GM12878 (cell line): ENCODE measurements at regions not wholly inside any gene's neighbourhood (a gene's known extent, or its start where the extent isn't known, plus 50 kb on each side); places are given as distances from the start of the nearest gene placed in this dataset.

Source experiments
- ATAC-seq: fragments of 200-7000 bp; cut with Tn5 transposase; 3 replicates; pipeline ENCODE4 v1.9.1; 2020; ENCODE audit warnings: mild to moderate bottlenecking, moderate library complexity
- BruUV-seq: library from RNA; stranded (reverse); fragments of 400-500 nt; replicated peaks from 2 replicates; lab custom pipeline; 2021; lab: Mats Ljungman, UMichigan
- CTCF ChIA-PET: fragments of 300-600 bp; sonication (Branson Sonifier 250); formaldehyde crosslinking; extraction: SDS; loops from one replicate; lab custom pipeline; 2021; ENCODE audit warnings: inconsistent platforms; lab: Yijun Ruan, JAX
- POLR2A ChIA-PET: fragments of 350-600 bp; formaldehyde crosslinking; extraction: SDS; loops from one replicate; lab custom pipeline; 2021; ENCODE audit warnings: inconsistent platforms; lab: Charles Lee
- RAD21 ChIA-PET: fragments of 300-600 bp; sonication (Branson Sonifier 250); formaldehyde crosslinking; loops from one replicate; lab custom pipeline; 2023; ENCODE audit warnings: antibody characterized with exemption; ENCODE audit not compliant: unreplicated experiment; lab: Charles Lee
- SMC1A ChIA-PET: fragments of 300-600 bp; sonication (Branson Sonifier 250); formaldehyde crosslinking; loops from one replicate; lab custom pipeline; 2023; ENCODE audit not compliant: unreplicated experiment, uncharacterized antibody; lab: Charles Lee
- DNase-seq: peaks from one replicate; pipeline ENCODE4 v3.0.0-alpha.2; 2011; ENCODE audit warnings: low read depth, low spot score
- FAIRE-seq: peaks from 3 replicates; lab custom pipeline; 2011; peaks lifted over from hg19 to GRCh38; lab: Jason Lieb, UNC
- H2AFZ ChIP-seq: 2 replicates; pipeline ENCODE4 v1.6.0; 2011; ENCODE audit warnings: low read depth, low read length, control low read depth; ENCODE audit not compliant: control insufficient read depth
- H3K27ac ChIP-seq: 2 replicates; pipeline ENCODE4 v1.5.1; 2011; ENCODE audit warnings: control low read depth; ENCODE audit not compliant: control insufficient read depth, insufficient read depth
- H3K27me3 ChIP-seq, 2 experiments: replicated peaks in 1 of 2; 2 replicates each; pipeline versions ENCODE4 v1.6.0 to v1.6.1; 2011; ENCODE audit warnings: low read length in 1 of 2; ENCODE audit not compliant: control insufficient read depth in 2 of 2, insufficient read depth in 2 of 2
- H3K36me3 ChIP-seq, 2 experiments: 2 replicates each; pipeline ENCODE4 v1.5.1; 2011; ENCODE audit warnings: low read length in 1 of 2; ENCODE audit not compliant: control insufficient read depth in 2 of 2, insufficient read depth in 2 of 2
- H3K4me1 ChIP-seq: 2 replicates; pipeline ENCODE4 v1.6.1; 2011; ENCODE audit warnings: mild to moderate bottlenecking, low read length, moderate library complexity, mixed read lengths; ENCODE audit not compliant: control insufficient read depth, insufficient read depth
- H3K4me2 ChIP-seq: 2 replicates; pipeline ENCODE4 v1.6.0; 2011; ENCODE audit warnings: control low read depth; ENCODE audit not compliant: control insufficient read depth, insufficient read depth
- H3K4me3 ChIP-seq: fragments of 200-600 bp; sonication (generic); 2 replicates; pipeline ENCODE4 v1.5.1; 2016
- H3K79me2 ChIP-seq: 2 replicates; pipeline ENCODE4 v1.6.0; 2011; ENCODE audit warnings: low read length; ENCODE audit not compliant: control insufficient read depth, insufficient read depth
- H3K9ac ChIP-seq: 2 replicates; pipeline ENCODE4 v1.8.0; 2011; ENCODE audit warnings: low read length, control low read depth, mixed read lengths; ENCODE audit not compliant: control insufficient read depth, insufficient read depth
- H3K9me3 ChIP-seq: replicated peaks from 3 replicates; pipeline ENCODE4 v1.5.1; 2011; ENCODE audit warnings: mild to moderate bottlenecking, low read length; ENCODE audit not compliant: control insufficient read depth, insufficient read depth
- H4K20me1 ChIP-seq: 2 replicates; pipeline ENCODE4 v1.6.0; 2011; ENCODE audit not compliant: control insufficient read depth, insufficient read depth
- BCL3 ChIP-seq: IDR thresholded peaks from 2 replicates; pipeline ENCODE4 v1.6.1; 2011; ENCODE audit warnings: borderline replicate concordance, low read depth, mild to moderate bottlenecking, moderate library complexity, low read length; ENCODE audit not compliant: insufficient read depth, poor library complexity, severe bottlenecking
- CTCF ChIP-seq, 3 experiments: IDR thresholded peaks in 2 of 3; conservative IDR thresholded peaks in 1 of 3; 2 replicates each; pipeline ENCODE4 v1.5.1; 2011; ENCODE audit warnings: low read depth in 3 of 3, low read length in 3 of 3, mild to moderate bottlenecking in 3 of 3, control low read depth in 2 of 3, moderate library complexity in 2 of 3, inconsistent platforms in 1 of 3, mixed read lengths in 1 of 3; ENCODE audit not compliant: control insufficient read depth in 2 of 3, insufficient read depth in 1 of 3; ENCODE audit errors: extremely low read depth in 1 of 3
- EZH2 ChIP-seq: IDR thresholded peaks from 2 replicates; pipeline ENCODE4 v1.6.1; 2012; ENCODE audit warnings: low read depth, mild to moderate bottlenecking, control low read depth, inconsistent platforms, low read length, borderline replicate concordance; ENCODE audit not compliant: control insufficient read depth
- HCFC1 ChIP-seq: fragments of 150-350 bp; IDR thresholded peaks from 2 replicates; pipeline ENCODE4 v1.6.1; 2014; ENCODE audit warnings: low read length
- REST ChIP-seq: IDR thresholded peaks from 2 replicates; pipeline ENCODE4 v1.6.1; 2012; ENCODE audit warnings: mild to moderate bottlenecking, low read depth, low read length
- SKIL ChIP-seq: fragments of 450-650 bp; IDR thresholded peaks from 2 replicates; pipeline ENCODE4 v1.6.1; 2017; ENCODE audit warnings: mild to moderate bottlenecking, low read depth, inconsistent platforms; ENCODE audit not compliant: poor library complexity, severe bottlenecking
- ZBED1 ChIP-seq: IDR thresholded peaks from 2 replicates; pipeline ENCODE4 v1.6.1; 2016; ENCODE audit warnings: borderline replicate concordance
- ZNF687 ChIP-seq: fragments of 450-650 bp; IDR thresholded peaks from 2 replicates; pipeline ENCODE4 v1.6.1; 2017; ENCODE audit warnings: mild to moderate bottlenecking, moderate library complexity
- WGBS: methylation state at CpG from one replicate; pipeline ENCODE4 v1.1.6; 2016; ENCODE audit warnings: low lambda C conversion rate; ENCODE audit not compliant: insufficient replicate concordance, insufficient coverage; ENCODE audit errors: missing lambda C conversion rate; 5-methylcytosine and 5-hydroxymethylcytosine counted together
- in situ Hi-C: fragments of 300-500 bp; cut with MboI; formaldehyde crosslinking; loops from 9 replicates; pipeline ENCODE4 v1.14.3; 2018; ENCODE audit warnings: mixed read lengths
- intact Hi-C: fragments of 100-400 bp; cut with micrococcal nuclease; formaldehyde crosslinking; loops from one replicate; pipeline ENCODE4 v1.14.2; 2022; ENCODE audit not compliant: unreplicated experiment

- FAIRE-seq (no peak), DNase-seq (no peak), ATAC-seq (no peak)
- ChIA-PET CTCF (no interaction called here), POLR2A (no interaction called here), SMC1A (no interaction called here), RAD21 (no interaction called here)
- H3K4me2 ChIP-seq = no peak overlapping the region
- H3K4me1 ChIP-seq = no peaks in the 10 kb centered on the region
- intact Hi-C loops = no loop called here
- BruUV-seq = no TSS peak
- no peaks in the 10 kb centered on the region for H3K36me3 ChIP-seq
- in situ Hi-C loops = no loop called here
- H3K79me2 ChIP-seq = no peaks in the 10 kb centered on the region
- H3K4me3 ChIP-seq = no peak overlapping the region
- H2AFZ ChIP-seq = no peak overlapping the region
- no peaks in the 10 kb centered on the region for H3K9me3 ChIP-seq
- H3K9ac ChIP-seq = no peak overlapping the region
- H3K27me3 ChIP-seq = no peaks in the 10 kb centered on the region
- WGBS = 10% methylated on average over 3 of the region's 3 CpGs
- H4K20me1 ChIP-seq = no peaks in the 10 kb centered on the region; the same call in 1 of the 2 replicates
- no peak overlapping the region for H3K27ac ChIP-seq
- no peak for TF ChIP-seq BCL3
- no peak for TF ChIP-seq ZBED1
- no peak for TF ChIP-seq ZNF687
- TF ChIP-seq REST = no peak
- TF ChIP-seq SKIL = no peak
- no peak for TF ChIP-seq EZH2
- no peak for TF ChIP-seq HCFC1
- no peak for TF ChIP-seq CTCF (IDR thresholded peaks at IDR 0.05 in 2 of 3, conservative IDR thresholded peaks at IDR 0.05 in 1 of 3; ENCODE audit: control insufficient read depth in 2 of 3, extremely low read depth in 1 of 3, insufficient read depth in 1 of 3, low read depth in 3 of 3, low read length in 3 of 3)
Observed at GRCh38 chr11:92477686-92478085, 253.1 kb downstream of the FAT3 start.
